ENCODE measurements at regions not wholly inside any gene's neighbourhood (a gene's known extent, or its start where the extent isn't known, plus 50 kb on each side); places are given as distances from the start of the nearest gene placed in this dataset.
"Not testable (repeated sequence)": the region's sequence is repeated elsewhere in the genome, so short reads cannot be mapped to it uniquely, and the experiment has no call there.

GRCh38 chr4:129248621-129249020 lies 152.7 kb downstream of the C4orf33 start:
- DNase-seq (ENCODE audit: low read depth in 4 of 4, low spot score in 3 of 4), result no peak

- no peak for DNase-seq (ENCODE audit: low read depth in 4 of 4, low spot score in 3 of 4)
These were observed 158.2 kb downstream of the C4orf33 start for GRCh38 chr4:129254126-129254525.

GRCh38 chr4:129254526-129254925 lies 158.6 kb downstream of the C4orf33 start:
- no peak for DNase-seq (ENCODE audit: low read depth in 4 of 4, low spot score in 3 of 4)

- no peak for DNase-seq (ENCODE audit: low read depth in 4 of 4, low spot score in 3 of 4)
These were observed 165.6 kb downstream of the C4orf33 start for GRCh38 chr4:129261584-129261983.

- no peak for DNase-seq (ENCODE audit: low read depth in 4 of 4, low spot score in 3 of 4)
These were observed 168.2 kb downstream of the C4orf33 start for GRCh38 chr4:129264008-129264657.

- no peak for DNase-seq (ENCODE audit: low read depth in 4 of 4, low spot score in 3 of 4)
These were observed 182.9 kb downstream of the C4orf33 start for GRCh38 chr4:129278868-129279267.

GRCh38 chr4:129282293-129282692 lies 186.3 kb downstream of the C4orf33 start:
- DNase-seq (ENCODE audit: low read depth in 4 of 4, low spot score in 3 of 4), result no peak

- not testable (repeated sequence) for DNase-seq (ENCODE audit: low read depth in 4 of 4, low spot score in 3 of 4)
These were observed 196.2 kb downstream of the C4orf33 start for GRCh38 chr4:129292194-129292593.

- no peak for DNase-seq (ENCODE audit: low read depth in 4 of 4, low spot score in 3 of 4)
These were observed 218.8 kb downstream of the C4orf33 start for GRCh38 chr4:129314781-129315180.

GRCh38 chr4:129322920-129323319 lies 227.0 kb downstream of the C4orf33 start:
- DNase-seq (ENCODE audit: low read depth in 4 of 4, low spot score in 3 of 4), result no peak

GRCh38 chr4:129323658-129324057 lies 227.7 kb downstream of the C4orf33 start:
- no peak for DNase-seq (ENCODE audit: low read depth in 4 of 4, low spot score in 3 of 4)

- DNase-seq (ENCODE audit: low read depth in 4 of 4, low spot score in 3 of 4), result no peak
These were observed 230.9 kb downstream of the C4orf33 start for GRCh38 chr4:129326571-129327460.

GRCh38 chr4:129327637-129328036 lies 231.7 kb downstream of the C4orf33 start:
- DNase-seq (ENCODE audit: low read depth in 4 of 4, low spot score in 3 of 4), result no peak

- no peak for DNase-seq (ENCODE audit: low read depth in 4 of 4, low spot score in 3 of 4)
These were observed 232.2 kb downstream of the C4orf33 start for GRCh38 chr4:129328162-129328561.

- no peak for DNase-seq (ENCODE audit: low read depth in 4 of 4, low spot score in 3 of 4)
These were observed 238.2 kb downstream of the C4orf33 start for GRCh38 chr4:129334136-129334535.

GRCh38 chr4:129335276-129335675 lies 239.3 kb downstream of the C4orf33 start:
- DNase-seq (ENCODE audit: low read depth in 4 of 4, low spot score in 3 of 4), result no peak

- no peak for DNase-seq (ENCODE audit: low read depth in 4 of 4, low spot score in 3 of 4)
These were observed 239.9 kb downstream of the C4orf33 start for GRCh38 chr4:129335818-129336217.

- DNase-seq (ENCODE audit: low read depth in 4 of 4, low spot score in 3 of 4), result no peak
These were observed 240.7 kb downstream of the C4orf33 start for GRCh38 chr4:129336457-129337227.

- DNase-seq (ENCODE audit: low read depth in 4 of 4, low spot score in 3 of 4), result no peak
These were observed 241.3 kb downstream of the C4orf33 start for GRCh38 chr4:129337228-129337620.

GRCh38 chr4:129342819-129343408 lies 247.0 kb downstream of the C4orf33 start:
- DNase-seq (ENCODE audit: low read depth in 4 of 4, low spot score in 3 of 4), result no peak

GRCh38 chr4:129344058-129344457 lies 248.1 kb downstream of the C4orf33 start:
- peak in 1 of 4 donors; percentile 22 for DNase-seq (ENCODE audit: low read depth in 4 of 4, low spot score in 3 of 4)
